ENCODE measurements at regions not wholly inside any gene's neighbourhood (a gene's known extent, or its start where the extent isn't known, plus 50 kb on each side); places are given as distances from the start of the nearest gene placed in this dataset.

GRCh38 chr9:100698945-100699344 lies 121.1 kb downstream of the CAVIN4 start:
- no peak overlapping the region for H3K4me3 ChIP-seq (ENCODE audit: low read depth, low read length)
- TF ChIP-seq CTCF (IDR thresholded peaks at IDR 0.05; ENCODE audit: low read depth, low read length): no peak
- no peak for DNase-seq (ENCODE audit: low read depth, low spot score)
- in situ Hi-C loops (cut with HindIII; ENCODE audit: low sequenced_read_pairs): no loop called here

- DNase-seq (ENCODE audit: low read depth, low spot score): no peak
- no peak overlapping the region for H3K4me3 ChIP-seq (ENCODE audit: low read depth, low read length)
- in situ Hi-C loops (cut with HindIII; ENCODE audit: low sequenced_read_pairs): no loop called here
- no peak for TF ChIP-seq CTCF (IDR thresholded peaks at IDR 0.05; ENCODE audit: low read depth, low read length)
Observed at GRCh38 chr9:100699668-100700067, 121.8 kb downstream of the CAVIN4 start.

GRCh38 chr9:100700689-100701318 lies 122.9 kb downstream of the CAVIN4 start:
- TF ChIP-seq CTCF (IDR thresholded peaks at IDR 0.05; ENCODE audit: low read depth, low read length): peak; percentile 25
- no peak overlapping the region for H3K4me3 ChIP-seq (ENCODE audit: low read depth, low read length)
- in situ Hi-C loops (cut with HindIII; ENCODE audit: low sequenced_read_pairs): no loop called here
- no peak for DNase-seq (ENCODE audit: low read depth, low spot score)

- TF ChIP-seq CTCF (IDR thresholded peaks at IDR 0.05; ENCODE audit: low read depth, low read length): peak; percentile 76
Observed at GRCh38 chr9:100714372-100715099, 136.7 kb downstream of the CAVIN4 start.

GRCh38 chr9:100715100-100715380 lies 137.2 kb downstream of the CAVIN4 start:
- in situ Hi-C loops (cut with HindIII; ENCODE audit: low sequenced_read_pairs): no loop called here
- DNase-seq (ENCODE audit: low read depth, low spot score): no peak
- TF ChIP-seq CTCF (IDR thresholded peaks at IDR 0.05; ENCODE audit: low read depth, low read length): no peak
- H3K4me3 ChIP-seq (ENCODE audit: low read depth, low read length): no peak overlapping the region

More at GRCh38 chr9:100714372-100715099, 136.7 kb downstream of the CAVIN4 start:
- in situ Hi-C loops (cut with HindIII; ENCODE audit: low sequenced_read_pairs): no loop called here
- H3K4me3 ChIP-seq (ENCODE audit: low read depth, low read length): no peak overlapping the region
- peak; percentile 15 for DNase-seq (ENCODE audit: low read depth, low spot score)

GRCh38 chr9:100718717-100719116 lies 140.8 kb downstream of the CAVIN4 start:
- no peak for DNase-seq (ENCODE audit: low read depth, low spot score)
- in situ Hi-C loops (cut with HindIII; ENCODE audit: low sequenced_read_pairs): no loop called here
- TF ChIP-seq CTCF (IDR thresholded peaks at IDR 0.05; ENCODE audit: low read depth, low read length): no peak
- no peak overlapping the region for H3K4me3 ChIP-seq (ENCODE audit: low read depth, low read length)

All from astrocyte of the spinal cord (primary cell).